Pancreas (tissue), 10 donors: ENCODE measurements at regions not wholly inside any gene's neighbourhood (a gene's known extent, or its start where the extent isn't known, plus 50 kb on each side); places are given as distances from the start of the nearest gene placed in this dataset.

Experiments
- ATAC-seq, 4 donors: fragments of 200-7000 bp; cut with Tn5 transposase; one replicate each; pipeline versions ENCODE4 v1.8.0 to v1.9.1; 2020; ENCODE audit warnings: mild to moderate bottlenecking in 4 of 4, moderate library complexity in 4 of 4
- DNase-seq, 6 donors: peaks; one replicate each; pipeline ENCODE4 v3.0.0-alpha.2; 2020
- FAIRE-seq: peaks from 2 replicates; lab custom pipeline; 2012; peaks lifted over from hg19 to GRCh38; lab: Jason Lieb, UNC
- H3K27ac ChIP-seq, 4 donors: fragments of 200-600 bp; sonication (generic); 1 replicate in 3 of 4; 2 replicates in 1 of 4; pipeline versions ENCODE4 v1.5.0 to v1.8.0; 2020
- H3K27me3 ChIP-seq, 4 donors: fragments of 200-600 bp; one replicate each; pipeline ENCODE4 v1.8.0; 2021
- H3K36me3 ChIP-seq, 3 donors: fragments of 200-600 bp; sonication (generic) in 1 of 3; one replicate each; pipeline versions ENCODE4 v1.5.0 to v1.8.0; 2020 to 2021
- H3K4me1 ChIP-seq, 3 donors: fragments of 200-600 bp; one replicate each; pipeline ENCODE4 v1.8.0; 2021
- H3K4me3 ChIP-seq, 4 donors: fragments of 200-600 bp; sonication (generic) in 2 of 4; one replicate each; pipeline versions ENCODE4 v1.5.0 to v1.8.0; 2020 to 2021
- H3K9me3 ChIP-seq, 4 donors: fragments of 200-600 bp; one replicate each; pipeline ENCODE4 v1.8.0; 2021
- CTCF ChIP-seq, 4 donors: fragments of 200-600 bp; sonication (generic) in 3 of 4; IDR thresholded peaks; one replicate each; pipeline versions ENCODE4 v1.5.0 to v1.8.0; 2021; ENCODE audit warnings: antibody characterized with exemption in 4 of 4
- WGBS, 2 donors: extraction: QIAGEN DNeasy Blood & Tissue Kit; methylation state at CpG; one replicate each; pipeline ENCODE4 v1.1.7; 2013; 5-methylcytosine and 5-hydroxymethylcytosine counted together
- intact Hi-C, 3 donors: fragments of 100-400 bp; cut with DNase I; formaldehyde crosslinking; loops; one replicate each; pipeline versions ENCODE4 v1.11.1 to v1.14.2; 2022
- donor health status: healthy with polysubstance abuse.
- donor health status: DM: no; HTN: no; CAD: no; lungs with moderate emphysema.
- donor health status: DM: no; HTN: no; CAD: no.
- donor health status: control.
- donor health status: control.
- donor health status: Bipolar disorder and iron deficiency.
- donor health status: DM: yes; HTN: yes; CAD: no.
- donor health status: DM: no; HTN: no; CAD: no.
- donor health status: DM: no; HTN: no; CAD: no.
- donor health status: DM: yes; HTN: yes; CAD: no.

GRCh38 chr2:173831312-173832229 is 133.6 kb downstream of the SP3 start:
- no peak for FAIRE-seq
- ATAC-seq = peak in 3 of 4 donors; percentile 70 to 84 (median 71)
- Histone ChIP-seq H3K27ac (no peak overlapping the region), H3K9me3 (no peaks in the 10 kb centered on the region), H3K4me1 (no peaks in the 10 kb centered on the region), H3K36me3 (no peaks in the 10 kb centered on the region), H3K4me3 (no peak overlapping the region), H3K27me3 (no peaks in the 10 kb centered on the region)
- intact Hi-C loops = no loop called here
- peak in 3 of 6 donors; percentile 27 to 46 (median 36) for DNase-seq
- 76 to 84% methylated on average over 11 of the region's 11 CpGs for WGBS, 2 donors
- no peak for TF ChIP-seq CTCF (IDR thresholded peaks at IDR 0.05)

DNA sequence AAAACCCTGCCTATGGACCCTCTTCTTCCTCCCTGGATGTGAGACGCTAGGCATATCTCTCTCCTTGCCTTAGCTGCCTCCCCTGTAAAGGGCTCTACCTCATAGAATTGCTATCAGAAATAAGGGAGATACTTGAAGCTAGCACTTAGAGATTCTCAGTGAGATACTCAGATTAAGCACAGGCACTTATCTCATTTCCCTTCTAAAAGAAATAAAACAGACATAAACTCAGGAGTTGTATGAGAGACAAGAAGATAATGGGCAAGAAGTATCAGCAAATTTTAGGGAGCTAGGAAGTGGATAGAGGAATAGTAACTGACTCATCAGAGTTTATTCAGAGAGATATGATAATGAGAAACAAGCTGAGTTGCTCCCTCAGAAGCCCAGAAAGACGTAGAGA is 131.0 kb downstream of the SP3 start:
- Histone ChIP-seq H3K27me3 (no peaks in the 10 kb centered on the region), H3K4me3 (no peak overlapping the region), H3K36me3 (no peaks in the 10 kb centered on the region), H3K27ac (no peak overlapping the region), H3K4me1 (no peaks in the 10 kb centered on the region), H3K9me3 (no peaks in the 10 kb centered on the region)
- no peak for TF ChIP-seq CTCF (IDR thresholded peaks at IDR 0.05)
- intact Hi-C loops = no loop called here
- no peak for DNase-seq
- 72 to 88% methylated on average over 2 of the region's 2 CpGs for WGBS, 2 donors
- no peak for ATAC-seq
- FAIRE-seq = no peak

- Histone ChIP-seq H3K4me1 (no peaks in the 10 kb centered on the region), H3K4me3 (no peak overlapping the region), H3K27ac (no peak overlapping the region), H3K27me3 (no peaks in the 10 kb centered on the region), H3K36me3 (no peaks in the 10 kb centered on the region), H3K9me3 (no peaks in the 10 kb centered on the region)
- ATAC-seq = no peak
- TF ChIP-seq CTCF (IDR thresholded peaks at IDR 0.05) = no peak
- DNase-seq = no peak
- FAIRE-seq = no peak
- intact Hi-C loops = no loop called here
- WGBS, 2 donors = 87 to 88% methylated on average over 2 of the region's 2 CpGs
Observed at GRCh38 chr2:173835726-173836125, 129.4 kb downstream of the SP3 start.

DNA sequence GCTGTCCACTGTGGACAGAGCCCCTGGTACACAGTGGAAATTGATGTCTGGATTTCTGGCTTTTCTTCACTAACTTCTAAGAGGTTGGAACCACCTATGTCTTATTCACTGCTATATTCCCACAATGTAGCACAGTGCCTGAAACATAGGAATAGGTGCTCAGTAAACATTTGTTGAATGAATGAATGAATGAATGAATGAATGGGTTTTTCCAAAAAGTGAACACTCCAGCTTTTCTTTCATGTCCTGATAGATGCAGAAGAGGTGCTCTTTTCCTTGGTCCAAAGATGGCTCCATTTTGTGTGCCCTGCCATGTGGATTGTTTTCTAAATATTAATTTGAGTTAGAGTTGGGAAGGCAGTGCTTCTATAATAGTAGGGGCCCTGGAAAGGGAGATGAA is 124.1 kb downstream of the SP3 start:
- H3K9me3 ChIP-seq = no peaks in the 10 kb centered on the region
- TF ChIP-seq CTCF (IDR thresholded peaks at IDR 0.05) = no peak
- intact Hi-C loops = no loop called here
- FAIRE-seq (no peak), ATAC-seq (no peak), DNase-seq (no peak)
- no peaks in the 10 kb centered on the region for H3K4me1 ChIP-seq
- no peak overlapping the region for H3K4me3 ChIP-seq
- H3K27ac ChIP-seq = no peak overlapping the region
- H3K27me3 ChIP-seq = no peaks in the 10 kb centered on the region
- H3K36me3 ChIP-seq = no peaks in the 10 kb centered on the region

DNA sequence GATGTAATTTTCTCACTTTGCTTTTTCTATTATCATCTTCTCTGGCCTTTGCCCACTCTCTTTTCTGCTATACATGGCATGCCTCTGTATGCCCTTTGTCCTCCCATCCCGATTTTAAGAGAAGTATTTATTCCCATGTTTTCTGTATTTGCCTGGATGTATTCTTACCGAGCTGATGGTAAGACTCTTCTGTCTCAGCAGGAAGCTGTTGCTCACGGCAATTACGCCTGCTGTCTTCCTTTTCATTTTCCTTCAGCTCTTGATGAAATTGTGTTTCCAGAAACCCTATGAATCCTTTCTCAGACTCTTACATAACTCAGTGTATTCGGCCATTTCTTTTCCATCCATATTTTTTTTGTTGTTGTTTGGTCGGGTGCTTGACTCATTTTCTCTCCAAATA is 121.6 kb downstream of the SP3 start:
- Histone ChIP-seq H3K36me3 (no peaks in the 10 kb centered on the region), H3K27me3 (no peaks in the 10 kb centered on the region), H3K4me1 (no peaks in the 10 kb centered on the region), H3K9me3 (no peaks in the 10 kb centered on the region), H3K4me3 (no peak overlapping the region), H3K27ac (no peak overlapping the region)
- ATAC-seq (no peak), FAIRE-seq (no peak), DNase-seq (no peak)
- TF ChIP-seq CTCF (IDR thresholded peaks at IDR 0.05) = no peak
- intact Hi-C loops = no loop called here
- WGBS, 2 donors = 61 to 70% methylated on average over 6 of the region's 6 CpGs
